ENCODE measurements at regions not wholly inside any gene's neighbourhood (a gene's known extent, or its start where the extent isn't known, plus 50 kb on each side); places are given as distances from the start of the nearest gene placed in this dataset.

DNA sequence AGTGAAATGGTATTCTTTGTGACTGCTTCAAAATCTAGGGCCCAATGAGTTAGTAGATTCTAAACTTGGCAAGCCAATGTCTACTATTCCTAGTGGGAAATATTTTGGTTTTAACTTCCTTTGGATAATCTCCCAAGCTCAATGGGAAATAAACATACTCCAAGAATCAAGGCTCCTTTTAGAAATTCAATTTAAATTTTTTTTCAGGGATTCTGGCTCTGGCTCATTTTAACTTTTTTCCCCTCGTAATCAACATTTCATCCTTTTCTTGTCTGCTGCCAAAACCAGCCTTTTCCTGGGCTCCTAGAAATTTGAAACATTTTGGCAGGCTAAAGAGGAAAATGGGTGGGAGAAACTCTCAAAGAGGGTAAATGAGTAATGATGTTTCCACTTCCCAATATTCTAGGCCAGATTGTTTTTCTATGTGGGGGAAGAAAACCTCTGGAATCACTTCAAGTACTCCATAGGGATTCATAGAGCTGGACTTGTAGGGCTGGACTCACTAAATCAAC is 85.6 kb upstream of the AGR3 start:
- H2AFZ ChIP-seq (ENCODE audit: low read length) = no peak overlapping the region
- no peaks in the 10 kb centered on the region for H3K79me2 ChIP-seq (ENCODE audit: control insufficient read depth, insufficient read depth, low read length)
- no peak overlapping the region for H3K4me2 ChIP-seq (ENCODE audit: extremely low read depth, insufficient read depth, low read length)
- no peaks in the 10 kb centered on the region for H4K20me1 ChIP-seq (ENCODE audit: control insufficient read depth, extremely low read depth, insufficient read depth, low read length)
- TF ChIP-seq, protein P1, sequence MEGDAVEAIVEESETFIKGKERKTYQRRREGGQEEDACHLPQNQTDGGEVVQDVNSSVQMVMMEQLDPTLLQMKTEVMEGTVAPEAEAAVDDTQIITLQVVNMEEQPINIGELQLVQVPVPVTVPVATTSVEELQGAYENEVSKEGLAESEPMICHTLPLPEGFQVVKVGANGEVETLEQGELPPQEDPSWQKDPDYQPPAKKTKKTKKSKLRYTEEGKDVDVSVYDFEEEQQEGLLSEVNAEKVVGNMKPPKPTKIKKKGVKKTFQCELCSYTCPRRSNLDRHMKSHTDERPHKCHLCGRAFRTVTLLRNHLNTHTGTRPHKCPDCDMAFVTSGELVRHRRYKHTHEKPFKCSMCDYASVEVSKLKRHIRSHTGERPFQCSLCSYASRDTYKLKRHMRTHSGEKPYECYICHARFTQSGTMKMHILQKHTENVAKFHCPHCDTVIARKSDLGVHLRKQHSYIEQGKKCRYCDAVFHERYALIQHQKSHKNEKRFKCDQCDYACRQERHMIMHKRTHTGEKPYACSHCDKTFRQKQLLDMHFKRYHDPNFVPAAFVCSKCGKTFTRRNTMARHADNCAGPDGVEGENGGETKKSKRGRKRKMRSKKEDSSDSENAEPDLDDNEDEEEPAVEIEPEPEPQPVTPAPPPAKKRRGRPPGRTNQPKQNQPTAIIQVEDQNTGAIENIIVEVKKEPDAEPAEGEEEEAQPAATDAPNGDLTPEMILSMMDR (conservative IDR thresholded peaks at IDR 0.05 in 1 of 2, IDR thresholded peaks at IDR 0.05 in 1 of 2; ENCODE audit: low read depth in 1 of 2, low read length in 2 of 2) = no peak
- DNase-seq (ENCODE audit: low read depth in 2 of 2) = peak; percentile 75 to 89
- no peaks in the 10 kb centered on the region for H3K4me1 ChIP-seq (ENCODE audit: control insufficient read depth, extremely low read depth, insufficient read depth, low read length)
- H3K36me3 ChIP-seq (ENCODE audit: control insufficient read depth, insufficient read depth, low read length) = no peaks in the 10 kb centered on the region
- H3K9me3 ChIP-seq (ENCODE audit: control insufficient read depth, insufficient read depth, low read depth, low read length) = no peaks in the 10 kb centered on the region
- H3K27me3 ChIP-seq (ENCODE audit: control insufficient read depth, insufficient read depth, low read length) = no peaks in the 10 kb centered on the region
- no peak overlapping the region for H3K4me3 ChIP-seq (replicated peaks in 1 of 4; ENCODE audit: control extremely low read depth in 1 of 4, insufficient read depth in 1 of 4, low read depth in 3 of 4, low read length in 4 of 4)
- H3K27ac ChIP-seq (ENCODE audit: insufficient read depth, low read length) = no peak overlapping the region
- H3K9ac ChIP-seq (ENCODE audit: insufficient read depth, low read length) = no peak overlapping the region

DNA sequence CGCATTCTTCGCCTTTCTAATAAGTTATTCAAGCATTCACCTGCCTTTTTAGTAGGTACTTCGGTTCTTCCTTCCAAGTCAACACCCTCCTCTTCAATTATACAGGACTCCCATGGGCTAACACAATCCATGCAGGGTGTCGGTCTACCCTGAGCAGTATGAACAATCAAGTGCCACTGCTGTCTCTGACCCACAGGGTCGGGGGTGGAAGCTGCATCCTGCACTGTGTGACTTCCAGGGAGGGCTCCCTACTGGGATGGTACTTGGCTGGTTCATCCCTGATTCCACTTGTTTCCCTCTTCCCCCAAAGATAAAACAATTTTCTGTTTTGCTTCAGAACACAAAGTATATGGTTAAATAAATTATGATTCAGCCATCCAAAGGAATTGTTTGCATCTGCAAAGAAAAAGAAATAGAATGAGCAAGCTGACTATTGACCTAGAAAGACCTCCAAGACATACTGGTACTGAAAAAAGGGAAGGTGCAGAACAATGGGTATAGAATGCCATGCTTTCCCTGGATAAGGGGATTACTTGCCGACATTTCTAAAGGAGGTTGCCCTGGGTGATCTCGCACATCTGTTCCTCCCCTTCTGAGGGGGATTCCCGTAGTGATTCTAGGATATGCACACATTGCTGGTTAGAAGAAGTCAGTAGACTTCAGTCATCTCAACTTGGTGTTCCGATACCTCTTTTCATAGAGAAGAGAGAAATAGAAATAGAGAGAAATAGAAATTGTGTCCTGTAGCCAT is 89.1 kb upstream of the AGR3 start:
- TF ChIP-seq, protein P1 (conservative IDR thresholded peaks at IDR 0.05 in 1 of 2, IDR thresholded peaks at IDR 0.05 in 1 of 2; ENCODE audit: low read depth in 1 of 2, low read length in 2 of 2) = no peak
- no peak for TF ChIP-seq EZH2 (IDR thresholded peaks at IDR 0.05; ENCODE audit: low read length, missing control alignments)
- no peaks in the 10 kb centered on the region for H3K36me3 ChIP-seq (ENCODE audit: control insufficient read depth, insufficient read depth, low read length)
- H4K20me1 ChIP-seq (ENCODE audit: control insufficient read depth, extremely low read depth, insufficient read depth, low read length) = no peaks in the 10 kb centered on the region
- no peak overlapping the region for H3K4me2 ChIP-seq (ENCODE audit: extremely low read depth, insufficient read depth, low read length)
- H3K27me3 ChIP-seq (ENCODE audit: control insufficient read depth, insufficient read depth, low read length) = no peaks in the 10 kb centered on the region
- no peaks in the 10 kb centered on the region for H3K4me1 ChIP-seq (ENCODE audit: control insufficient read depth, extremely low read depth, insufficient read depth, low read length)
- H3K4me3 ChIP-seq (replicated peaks in 1 of 4; ENCODE audit: control extremely low read depth in 1 of 4, insufficient read depth in 1 of 4, low read depth in 3 of 4, low read length in 4 of 4) = no peak overlapping the region
- DNase-seq (ENCODE audit: low read depth in 2 of 2) = no peak
- no peak overlapping the region for H3K9ac ChIP-seq (ENCODE audit: insufficient read depth, low read length)
- no peak overlapping the region for H2AFZ ChIP-seq (ENCODE audit: low read length)
- H3K9me3 ChIP-seq (ENCODE audit: control insufficient read depth, insufficient read depth, low read depth, low read length) = no peaks in the 10 kb centered on the region
- no peak overlapping the region for H3K27ac ChIP-seq (ENCODE audit: insufficient read depth, low read length)
- no peaks in the 10 kb centered on the region for H3K79me2 ChIP-seq (ENCODE audit: control insufficient read depth, insufficient read depth, low read length)

DNA sequence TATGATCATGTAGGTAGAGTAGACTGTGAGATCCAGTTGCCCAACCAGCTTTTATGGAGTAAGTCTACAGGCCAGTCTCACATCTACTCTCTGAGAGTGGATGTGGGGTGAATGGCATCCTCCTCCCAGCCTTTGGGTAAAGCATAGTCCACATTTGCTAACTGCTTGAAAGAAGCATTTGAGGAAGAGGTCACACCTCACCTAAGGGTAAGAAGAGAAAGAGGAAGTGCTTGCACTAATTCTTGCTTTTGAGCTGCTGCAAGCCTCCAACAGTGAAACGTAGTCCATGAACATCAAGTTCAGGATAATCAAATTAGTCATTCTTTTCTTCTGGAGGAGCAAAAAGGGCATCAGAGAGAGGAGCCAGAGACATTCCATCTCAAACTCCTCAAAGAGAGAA is 93.9 kb upstream of the AGR3 start:
- Histone ChIP-seq H4K20me1 (ENCODE audit: control insufficient read depth, extremely low read depth, insufficient read depth, low read length) (no peaks in the 10 kb centered on the region), H3K36me3 (ENCODE audit: control insufficient read depth, insufficient read depth, low read length) (no peaks in the 10 kb centered on the region), H3K27me3 (ENCODE audit: control insufficient read depth, insufficient read depth, low read length) (no peaks in the 10 kb centered on the region), H3K9me3 (ENCODE audit: control insufficient read depth, insufficient read depth, low read depth, low read length) (no peaks in the 10 kb centered on the region), H2AFZ (ENCODE audit: low read length) (no peak overlapping the region), H3K4me2 (ENCODE audit: extremely low read depth, insufficient read depth, low read length) (no peak overlapping the region), H3K27ac (ENCODE audit: insufficient read depth, low read length) (no peak overlapping the region), H3K79me2 (ENCODE audit: control insufficient read depth, insufficient read depth, low read length) (no peaks in the 10 kb centered on the region), H3K4me3 (replicated peaks in 1 of 4; ENCODE audit: control extremely low read depth in 1 of 4, insufficient read depth in 1 of 4, low read depth in 3 of 4, low read length in 4 of 4) (no peak overlapping the region), H3K9ac (ENCODE audit: insufficient read depth, low read length) (no peak overlapping the region), H3K4me1 (ENCODE audit: control insufficient read depth, extremely low read depth, insufficient read depth, low read length) (peaks cover 10% of the 10 kb centered on the region)
- DNase-seq (ENCODE audit: low read depth in 2 of 2) = no peak
- no peak for TF ChIP-seq EZH2 (IDR thresholded peaks at IDR 0.05; ENCODE audit: low read length, missing control alignments)
- TF ChIP-seq, protein P1 (conservative IDR thresholded peaks at IDR 0.05 in 1 of 2, IDR thresholded peaks at IDR 0.05 in 1 of 2; ENCODE audit: low read depth in 1 of 2, low read length in 2 of 2) = no peak

All from fibroblast of lung (primary cell).